NCI-H82 treated with DMSO at 0.1 percent for 48 hours (cell line): ENCODE measurements at regions not wholly inside any gene's neighbourhood (a gene's known extent, or its start where the extent isn't known, plus 50 kb on each side); places are given as distances from the start of the nearest gene placed in this dataset.
A peak's percentile ranks its signal among the peaks of the same experiment; 100 is the strongest.

Experiments used
- DNase-seq: peaks from one replicate; lab custom pipeline; 2025; ENCODE audit not compliant: unreplicated experiment; lab: John Stamatoyannopoulos, UW

DNA sequence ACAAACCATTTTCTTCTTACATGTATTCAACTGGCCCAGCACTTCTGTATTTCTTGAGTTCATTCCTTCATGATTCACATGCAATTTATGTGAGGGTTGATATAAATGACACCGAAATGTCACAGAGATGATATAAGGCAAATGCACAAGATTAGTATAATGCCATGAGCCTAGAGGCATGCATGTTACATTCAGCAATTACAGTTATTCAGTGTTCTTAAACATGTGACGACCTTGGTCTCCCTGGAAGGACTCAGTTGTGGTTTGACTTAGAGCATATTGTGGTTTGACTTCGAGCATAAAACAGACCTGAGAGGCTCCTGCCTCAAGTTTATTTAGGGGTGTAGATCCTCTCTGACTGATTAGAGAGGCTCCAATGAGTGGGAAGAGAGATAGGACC is 752.1 kb upstream of the POM121L12 start:
- DNase-seq: no peak

GRCh38 chr7:52273685-52274610 is 761.5 kb upstream of the POM121L12 start:
- no peak for DNase-seq

DNA sequence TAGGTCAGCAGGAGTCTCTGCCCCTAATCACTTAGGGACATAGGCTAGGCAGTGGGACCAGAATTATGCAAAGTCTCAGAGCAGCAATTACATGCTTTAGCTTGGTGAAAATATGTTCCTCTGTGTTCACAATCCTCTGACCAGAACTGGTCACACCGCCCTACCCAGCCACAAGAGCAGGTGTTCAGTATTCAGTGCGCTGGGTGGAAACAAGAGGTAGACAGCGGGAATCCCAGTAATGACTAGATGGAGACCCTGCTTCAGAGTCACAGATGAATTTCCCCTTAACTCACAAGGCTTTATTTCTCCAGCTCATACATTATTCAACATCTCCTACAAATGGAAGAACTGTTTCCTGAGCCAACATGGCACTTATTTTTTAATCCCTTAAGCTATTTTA is 763.7 kb upstream of the POM121L12 start:
- no peak for DNase-seq

DNA sequence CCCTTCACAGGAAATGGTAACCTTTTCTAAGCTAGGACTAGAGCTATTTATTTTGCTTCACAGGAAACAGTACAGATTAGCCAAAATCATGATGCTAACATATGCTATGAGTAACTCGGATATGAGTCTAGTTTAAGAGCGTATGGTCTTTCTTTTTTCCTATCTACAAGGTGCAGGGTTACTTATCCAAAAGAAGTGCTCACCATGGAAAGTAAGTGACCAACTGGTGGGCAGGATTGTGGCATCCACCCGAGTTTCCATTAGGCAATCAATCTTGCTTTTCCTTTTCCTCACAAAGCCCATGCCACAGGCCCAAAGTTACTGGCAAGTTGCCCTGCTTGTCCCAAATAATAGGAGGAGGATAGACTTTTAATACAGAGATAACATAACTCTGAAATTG is 765.1 kb upstream of the POM121L12 start:
- no peak for DNase-seq

GRCh38 chr7:52269669-52270068 is 765.8 kb upstream of the POM121L12 start:
- DNase-seq: no peak

DNA sequence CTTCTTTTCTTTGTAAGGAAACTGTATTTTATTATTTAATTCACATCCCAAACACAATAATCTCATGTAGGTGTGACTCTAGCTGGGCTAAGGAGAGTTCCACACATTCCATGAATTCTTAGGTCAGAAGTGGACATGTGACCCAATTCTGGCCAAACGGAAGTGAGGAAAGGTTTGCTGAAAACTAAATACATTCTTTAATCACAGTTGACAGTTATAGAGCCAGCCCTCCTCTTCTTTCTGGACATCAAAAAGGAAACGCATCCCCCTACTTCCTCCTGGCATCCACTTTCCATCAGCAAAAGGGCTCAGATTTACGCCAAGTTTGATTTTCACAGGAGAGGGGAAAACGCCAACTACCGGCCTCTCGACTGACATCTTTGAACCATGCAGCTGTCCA is 774.4 kb upstream of the POM121L12 start:
- DNase-seq: no peak

- DNase-seq: peak; percentile 27
Observed at GRCh38 chr7:52260046-52260665, 775.3 kb upstream of the POM121L12 start.

GRCh38 chr7:52257890-52258289 is 777.5 kb upstream of the POM121L12 start:
- no peak for DNase-seq

DNA sequence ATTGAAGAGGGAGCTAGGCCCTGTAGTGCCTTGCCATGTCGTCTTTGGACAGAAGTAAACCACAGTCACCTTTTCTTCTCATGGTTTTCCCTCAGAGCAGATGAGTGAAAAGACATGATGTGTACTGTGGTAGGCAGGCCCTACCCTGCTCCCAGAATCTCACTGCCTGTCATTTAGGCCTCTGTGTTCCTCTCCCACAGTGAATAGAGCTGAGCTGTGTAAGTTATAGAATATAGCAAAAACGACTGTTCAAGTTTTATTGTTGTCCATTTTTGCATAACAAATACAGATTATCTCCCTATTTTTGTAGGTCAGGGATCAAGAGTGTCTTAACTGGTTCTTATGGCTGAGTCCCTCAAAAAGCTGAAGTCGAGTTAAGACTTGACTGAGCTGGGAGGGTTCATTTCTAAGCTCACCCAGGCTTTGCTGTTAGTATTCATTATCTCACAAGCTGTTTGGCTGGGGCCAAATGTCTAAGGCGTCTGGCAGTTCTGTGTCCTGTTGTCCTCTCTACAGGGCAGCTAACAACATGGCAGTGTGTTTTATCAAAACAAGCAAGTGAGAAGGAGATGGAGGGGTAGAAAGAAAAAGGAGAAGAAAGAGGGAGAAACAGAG is 780.9 kb upstream of the POM121L12 start:
- no peak for DNase-seq

DNA sequence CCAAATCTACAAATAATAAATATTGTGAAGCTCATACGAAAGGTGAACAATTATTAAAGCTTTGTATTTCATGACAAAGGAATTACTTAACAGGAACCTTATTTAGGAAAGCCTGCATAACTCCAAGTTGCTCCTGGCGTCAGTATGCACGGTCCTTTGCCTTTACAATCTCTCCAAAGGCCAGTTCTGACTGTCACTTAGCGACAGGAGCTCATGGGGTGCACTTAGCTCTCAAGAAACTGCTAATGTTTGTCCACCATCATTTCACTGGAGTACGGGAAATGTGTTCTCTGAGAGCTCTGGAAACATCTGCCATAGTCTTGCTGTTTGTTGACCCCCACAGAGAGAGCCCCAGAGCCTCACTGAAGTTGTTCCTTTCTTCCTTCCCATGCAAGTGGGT is 781.5 kb upstream of the POM121L12 start:
- no peak for DNase-seq

GRCh38 chr7:52249741-52250140 is 785.7 kb upstream of the POM121L12 start:
- no peak for DNase-seq

DNA sequence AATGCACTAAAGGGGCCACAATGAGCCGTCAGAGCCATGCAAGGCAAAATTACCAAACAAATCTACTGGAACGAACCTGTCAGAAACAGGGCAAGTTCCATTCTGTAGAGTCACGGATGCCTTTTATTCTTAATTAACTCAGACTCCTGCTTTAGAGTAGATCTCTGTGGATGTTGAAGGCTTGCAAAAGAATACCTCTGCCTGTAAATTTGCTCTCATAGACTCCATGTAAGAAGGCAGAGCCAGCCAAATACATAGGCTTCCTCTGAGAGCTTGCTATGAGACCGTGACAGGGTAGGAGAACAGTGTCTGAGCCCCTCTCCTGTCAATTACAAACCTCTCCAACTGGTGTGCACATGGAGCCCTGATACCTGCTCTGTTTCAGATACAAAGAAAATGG is 787.9 kb upstream of the POM121L12 start:
- DNase-seq: no peak

DNA sequence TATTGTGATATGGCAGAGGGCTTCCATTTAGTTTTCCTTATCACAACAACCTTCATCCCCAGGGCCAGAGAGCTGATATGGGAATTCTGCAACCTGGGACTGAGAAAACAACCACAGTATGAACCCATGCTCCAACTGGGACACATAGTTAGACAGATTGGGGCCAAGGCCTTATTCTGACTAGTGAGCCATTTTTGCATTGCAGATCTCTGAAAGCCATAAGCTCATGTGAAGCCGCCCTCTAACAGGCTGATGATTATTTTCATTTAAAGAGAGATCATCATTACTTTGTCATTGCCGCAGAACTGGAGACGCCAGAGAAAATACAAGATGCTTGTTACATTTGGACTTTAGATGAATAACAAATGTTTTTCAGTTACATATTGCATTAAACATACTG is 791.7 kb upstream of the POM121L12 start:
- no peak for DNase-seq

DNA sequence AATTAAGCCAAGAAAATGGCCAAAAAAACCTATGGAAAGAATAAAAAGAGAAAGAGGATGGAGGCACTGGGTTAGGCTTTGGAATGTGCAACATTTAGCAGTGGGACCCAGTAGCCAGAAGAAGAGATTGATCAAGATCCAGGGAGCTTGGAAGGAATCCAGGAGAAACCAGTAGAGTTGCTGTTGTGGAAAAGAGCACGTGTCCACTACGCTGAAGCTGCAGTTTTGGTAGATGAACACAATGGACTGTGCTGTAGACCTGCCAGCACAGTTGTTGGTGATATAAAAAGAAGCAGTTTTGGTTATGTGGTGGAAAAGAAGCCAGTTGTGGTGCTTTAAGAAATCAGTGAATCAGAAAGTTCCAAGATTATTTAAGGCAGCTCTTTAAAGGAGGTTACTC is 802.2 kb upstream of the POM121L12 start:
- no peak for DNase-seq

- DNase-seq: no peak
Observed at GRCh38 chr7:52211930-52212329, 823.5 kb upstream of the POM121L12 start.

DNA sequence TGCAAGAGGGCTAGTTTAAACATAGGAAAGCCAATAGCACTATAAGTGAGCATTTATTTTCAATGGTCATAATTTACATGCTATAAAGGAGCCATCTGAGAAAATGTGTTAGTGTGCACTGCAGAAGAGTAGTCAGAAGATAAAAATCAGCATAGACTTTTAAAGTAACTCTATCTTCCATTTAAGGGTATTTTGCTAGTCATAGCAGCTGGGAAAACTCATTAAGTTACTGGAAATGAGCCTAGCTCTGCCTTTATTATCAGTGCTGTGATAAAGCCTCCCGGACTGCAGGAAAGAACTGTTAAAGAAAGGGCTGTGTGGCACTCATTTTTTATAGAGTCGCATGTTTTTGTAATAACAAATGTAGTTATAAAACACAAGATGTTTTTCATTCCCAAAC is 825.8 kb upstream of the POM121L12 start:
- DNase-seq: no peak

DNA sequence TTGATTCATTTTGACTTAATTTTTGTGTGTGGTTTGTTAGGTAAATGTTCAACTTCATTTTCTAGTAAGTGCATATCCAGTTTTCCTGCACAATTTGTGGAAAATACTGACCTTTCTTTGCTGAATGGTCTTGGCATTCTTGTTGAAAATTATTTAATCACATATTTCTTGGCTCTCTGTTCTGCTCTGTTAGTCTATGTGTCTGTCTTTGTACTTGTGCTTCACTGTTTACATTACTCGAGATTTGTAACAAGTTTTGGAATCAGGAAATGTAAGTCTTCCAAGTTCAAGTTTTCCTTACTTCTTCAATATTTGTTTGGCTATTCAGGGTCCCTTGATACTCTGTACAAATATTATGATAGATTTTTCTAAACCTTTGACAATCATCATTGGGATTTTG is 838.2 kb upstream of the POM121L12 start:
- no peak for DNase-seq

GRCh38 chr7:52195664-52196063 is 839.8 kb upstream of the POM121L12 start:
- DNase-seq: no peak

DNA sequence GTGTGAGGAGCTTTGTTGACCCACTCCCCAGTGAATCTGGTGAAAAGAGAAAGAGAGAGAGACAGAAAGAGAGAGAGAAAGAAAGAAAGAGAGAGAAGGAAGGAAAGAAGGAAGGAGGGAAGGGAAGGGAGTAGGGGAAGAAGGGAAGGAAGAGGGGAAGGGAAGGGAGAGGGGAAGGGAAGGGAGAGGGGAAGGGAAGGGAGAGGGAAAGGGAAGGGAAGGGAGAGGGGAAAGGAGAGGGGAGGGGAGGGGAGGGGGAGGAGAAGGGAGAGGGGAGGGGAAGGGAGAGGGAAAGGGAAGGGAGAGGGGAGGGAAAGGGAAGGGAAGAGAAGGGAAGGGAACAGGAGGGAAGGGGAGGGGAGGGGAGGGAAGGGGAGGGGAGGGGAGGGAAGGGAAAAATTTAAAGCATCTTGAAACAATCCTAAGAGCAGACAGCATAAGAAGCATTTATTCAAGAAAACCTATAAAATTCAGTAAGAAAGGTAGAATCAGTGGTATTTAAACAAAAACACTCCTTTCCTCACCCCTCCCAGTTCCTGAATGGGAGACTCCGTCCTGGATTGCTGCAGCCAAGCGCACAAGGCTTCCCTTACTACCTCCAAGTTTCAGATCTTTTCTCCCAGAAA is 846.2 kb upstream of the POM121L12 start:
- DNase-seq: no peak

- no peak for DNase-seq
Observed at GRCh38 chr7:52184006-52184703, 851.3 kb upstream of the POM121L12 start.

DNA sequence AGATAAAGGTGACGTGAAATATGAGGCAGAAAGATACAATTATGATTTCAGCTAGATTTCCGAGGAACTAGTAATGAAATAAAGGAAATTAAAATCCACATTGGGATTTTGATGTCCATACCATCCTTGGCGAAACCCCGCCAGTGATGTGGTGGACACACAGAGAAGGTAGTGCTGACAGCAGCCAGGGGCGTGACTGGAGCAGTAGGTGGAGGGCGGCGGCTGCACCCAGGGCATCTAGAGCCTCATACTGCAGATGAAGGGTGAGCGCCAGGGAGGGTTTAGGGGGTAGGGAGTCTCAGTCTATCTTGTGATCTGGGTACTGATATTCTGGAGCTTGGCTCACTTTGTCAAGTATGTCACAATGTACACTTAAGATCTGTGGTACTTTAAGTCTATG is 855.5 kb upstream of the POM121L12 start:
- DNase-seq: no peak
